Astrocyte (in vitro differentiated cells and primary cell): ENCODE measurements at regions not wholly inside any gene's neighbourhood (a gene's known extent, or its start where the extent isn't known, plus 50 kb on each side); places are given as distances from the start of the nearest gene placed in this dataset.

Experiments
- DNase-seq: peaks from one replicate; pipeline ENCODE4 v3.0.0-alpha.2; 2010; ENCODE audit warnings: low read depth
- FAIRE-seq: peaks from 2 replicates; lab custom pipeline; 2011; peaks lifted over from hg19 to GRCh38; lab: Jason Lieb, UNC
- H2AFZ ChIP-seq: 2 replicates; pipeline ENCODE4 v1.6.0; 2012; ENCODE audit warnings: low read depth, low read length, inconsistent platforms
- H3K27ac ChIP-seq: 2 replicates; pipeline ENCODE4 v1.5.1; 2011; ENCODE audit warnings: low read depth, low read length, inconsistent platforms
- H3K27me3 ChIP-seq: 2 replicates; pipeline ENCODE4 v1.6.0; 2011; ENCODE audit warnings: low read length, inconsistent platforms; ENCODE audit not compliant: insufficient read depth
- H3K36me3 ChIP-seq: 2 replicates; pipeline ENCODE4 v1.5.1; 2011; ENCODE audit warnings: low read length, inconsistent platforms; ENCODE audit not compliant: insufficient read depth
- H3K4me1 ChIP-seq: 2 replicates; pipeline ENCODE4 v1.5.1; 2011; ENCODE audit warnings: low read length, inconsistent platforms; ENCODE audit not compliant: insufficient read depth
- H3K4me2 ChIP-seq: 2 replicates; pipeline ENCODE4 v1.6.0; 2012; ENCODE audit warnings: low read length, inconsistent platforms
- H3K4me3 ChIP-seq: 2 replicates; pipeline ENCODE4 v1.5.1; 2011; ENCODE audit warnings: low read depth, mild to moderate bottlenecking, low read length, inconsistent platforms; ENCODE audit not compliant: insufficient read depth
- H3K79me2 ChIP-seq: 2 replicates; pipeline ENCODE4 v1.6.0; 2012; ENCODE audit warnings: mild to moderate bottlenecking, low read length, inconsistent platforms; ENCODE audit not compliant: insufficient read depth
- H3K9ac ChIP-seq: 2 replicates; pipeline ENCODE4 v1.6.0; 2012; ENCODE audit warnings: mild to moderate bottlenecking, low read length, inconsistent platforms
- H3K9me3 ChIP-seq: 2 replicates; pipeline ENCODE4 v1.5.1; 2012; ENCODE audit warnings: low read depth, mild to moderate bottlenecking, low read length, inconsistent platforms; ENCODE audit not compliant: insufficient read depth
- H4K20me1 ChIP-seq: 2 replicates; pipeline ENCODE4 v1.6.0; 2012; ENCODE audit warnings: low read length, inconsistent platforms; ENCODE audit not compliant: insufficient read depth
- H3K27ac Mint-ChIP-seq: one replicate; pipeline ENCODE4 v1.8.0; 2021; ENCODE audit warnings: mild to moderate bottlenecking, mixed read lengths; ENCODE audit not compliant: unreplicated experiment
- H3K27me3 Mint-ChIP-seq: one replicate; pipeline ENCODE4 v1.8.0; 2021; ENCODE audit warnings: low read depth, mixed read lengths; ENCODE audit not compliant: unreplicated experiment
- H3K36me3 Mint-ChIP-seq: one replicate; pipeline ENCODE4 v1.8.0; 2021; ENCODE audit warnings: low read depth, mixed read lengths; ENCODE audit not compliant: unreplicated experiment
- H3K4me1 Mint-ChIP-seq: one replicate; pipeline ENCODE4 v1.8.0; 2021; ENCODE audit warnings: low read depth, mixed read lengths; ENCODE audit not compliant: unreplicated experiment
- H3K4me3 Mint-ChIP-seq: one replicate; pipeline ENCODE4 v1.8.0; 2021; ENCODE audit warnings: mild to moderate bottlenecking, moderate library complexity, mixed read lengths; ENCODE audit not compliant: unreplicated experiment
- H3K9me3 Mint-ChIP-seq: one replicate; pipeline ENCODE4 v1.8.0; 2021; ENCODE audit warnings: mild to moderate bottlenecking, mixed read lengths; ENCODE audit not compliant: unreplicated experiment
- CTCF ChIP-seq: IDR thresholded peaks from 2 replicates; pipeline ENCODE4 v1.5.1; 2011; ENCODE audit warnings: low read depth, mild to moderate bottlenecking, inconsistent platforms, low read length, moderate library complexity; ENCODE audit not compliant: insufficient read depth
- EZH2 ChIP-seq: IDR thresholded peaks from 2 replicates; pipeline ENCODE4 v1.6.1; 2012; ENCODE audit warnings: mild to moderate bottlenecking, low read length, inconsistent platforms; ENCODE audit not compliant: insufficient read depth

- no peak overlapping the region for H3K27ac ChIP-seq
Observed at GRCh38 chr1:81304187-81304586, 496.5 kb upstream of the ADGRL2 start.

GRCh38 chr1:81299892-81300291, 500.8 kb upstream of the ADGRL2 start:
- Mint-ChIP-seq H3K27ac (no peak overlapping the region), H3K4me3 (no peak overlapping the region), H3K27me3 (no peaks in the 10 kb centered on the region), H3K9me3 (no peaks in the 10 kb centered on the region), H3K36me3 (no peaks in the 10 kb centered on the region), H3K4me1 (peaks cover 30% of the 10 kb centered on the region)
- Histone ChIP-seq H3K79me2 (no peaks in the 10 kb centered on the region), H3K4me3 (no peak overlapping the region), H3K4me2 (no peak overlapping the region), H3K27me3 (no peaks in the 10 kb centered on the region), H4K20me1 (no peaks in the 10 kb centered on the region), H3K27ac (no peak overlapping the region), H2AFZ (no peak overlapping the region), H3K4me1 (no peaks in the 10 kb centered on the region), H3K9ac (no peak overlapping the region), H3K9me3 (no peaks in the 10 kb centered on the region), H3K36me3 (no peaks in the 10 kb centered on the region)
- FAIRE-seq (no peak), DNase-seq (no peak)
- TF ChIP-seq EZH2 = no peak
- TF ChIP-seq CTCF = no peak

More at GRCh38 chr1:81304187-81304586, 496.5 kb upstream of the ADGRL2 start:
- H3K4me1 Mint-ChIP-seq = peaks cover 26% of the 10 kb centered on the region
- Histone ChIP-seq H4K20me1 (no peaks in the 10 kb centered on the region), H3K4me1 (no peaks in the 10 kb centered on the region), H3K9ac (no peak overlapping the region), H3K36me3 (no peaks in the 10 kb centered on the region), H3K9me3 (no peaks in the 10 kb centered on the region), H2AFZ (no peak overlapping the region), H3K27me3 (no peaks in the 10 kb centered on the region), H3K4me2 (no peak overlapping the region), H3K79me2 (no peaks in the 10 kb centered on the region), H3K4me3 (no peak overlapping the region)
- DNase-seq = peak; percentile 43
- no peaks in the 10 kb centered on the region for H3K27me3 Mint-ChIP-seq
- TF ChIP-seq EZH2 = no peak
- no peak for TF ChIP-seq CTCF
- H3K27ac Mint-ChIP-seq = peak overlapping the region; percentile 15
- FAIRE-seq = no peak
- no peaks in the 10 kb centered on the region for H3K9me3 Mint-ChIP-seq
- H3K4me3 Mint-ChIP-seq = peak overlapping the region; percentile 21
- H3K36me3 Mint-ChIP-seq = no peaks in the 10 kb centered on the region

- Mint-ChIP-seq H3K9me3 (no peaks in the 10 kb centered on the region), H3K27ac (no peak overlapping the region), H3K36me3 (no peaks in the 10 kb centered on the region), H3K4me1 (peaks cover 17% of the 10 kb centered on the region), H3K4me3 (no peak overlapping the region), H3K27me3 (no peaks in the 10 kb centered on the region)
- Histone ChIP-seq H4K20me1 (no peaks in the 10 kb centered on the region), H3K36me3 (no peaks in the 10 kb centered on the region), H3K9me3 (no peaks in the 10 kb centered on the region), H3K4me2 (no peak overlapping the region), H3K79me2 (no peaks in the 10 kb centered on the region), H3K4me3 (no peak overlapping the region), H3K27ac (no peak overlapping the region), H3K9ac (no peak overlapping the region), H2AFZ (no peak overlapping the region), H3K27me3 (no peaks in the 10 kb centered on the region), H3K4me1 (no peaks in the 10 kb centered on the region)
- FAIRE-seq (no peak), DNase-seq (peak; percentile 36)
- no peak for TF ChIP-seq EZH2
- TF ChIP-seq CTCF = no peak
Observed at GRCh38 chr1:81298266-81298665, 502.5 kb upstream of the ADGRL2 start.
